IMR-90 (cell line): ENCODE measurements at regions not wholly inside any gene's neighbourhood (a gene's known extent, or its start where the extent isn't known, plus 50 kb on each side); places are given as distances from the start of the nearest gene placed in this dataset.

Experiments
- ATAC-seq: fragments of 200-7000 bp; cut with Tn5 transposase; 2 replicates; pipeline ENCODE4 v1.9.1; 2020; ENCODE audit warnings: low read depth, mild to moderate bottlenecking, moderate library complexity
- BruUV-seq: library from RNA; stranded (reverse); fragments of 400-500 nt; replicated peaks from 2 replicates; lab custom pipeline; 2021; lab: Mats Ljungman, UMichigan
- CTCF ChIA-PET: fragments of 300-600 bp; formaldehyde crosslinking; extraction: SDS; loops from one replicate; lab custom pipeline; 2021; ENCODE audit warnings: antibody characterized with exemption; lab: Yijun Ruan, JAX
- POLR2A ChIA-PET: fragments of 300-600 bp; sonication (Branson Sonifier 250); formaldehyde crosslinking; loops from one replicate; lab custom pipeline; 2022; ENCODE audit warnings: antibody characterized with exemption; ENCODE audit not compliant: unreplicated experiment; lab: Charles Lee
- DNase-seq: peaks from one replicate; pipeline ENCODE4 v3.0.0; 2013
- H2AFZ ChIP-seq: replicated peaks from 2 replicates; pipeline ENCODE3; 2013; ENCODE audit warnings: low read length, mild to moderate bottlenecking; ENCODE audit not compliant: poor library complexity
- H2AK5ac ChIP-seq: 2 replicates; pipeline ENCODE4 v1.6.1; 2013; ENCODE audit warnings: low read depth, low read length, inconsistent platforms
- H2AK9ac ChIP-seq: replicated peaks from 2 replicates; pipeline ENCODE3; 2013; ENCODE audit warnings: mild to moderate bottlenecking, low read depth, low read length, moderate library complexity; ENCODE audit not compliant: poor library complexity
- H2BK120ac ChIP-seq: 2 replicates; pipeline ENCODE4 v1.6.1; 2013; ENCODE audit warnings: low read depth, low read length, inconsistent platforms
- H2BK15ac ChIP-seq: 3 replicates; pipeline ENCODE4 v1.6.1; 2013; ENCODE audit warnings: low read depth, low read length, inconsistent platforms
- H2BK20ac ChIP-seq: 2 replicates; pipeline ENCODE4 v1.6.1; 2013; ENCODE audit warnings: low read depth, mild to moderate bottlenecking, inconsistent platforms, low read length, moderate library complexity
- H2BK5ac ChIP-seq: 2 replicates; pipeline ENCODE4 v1.6.1; 2013; ENCODE audit warnings: mild to moderate bottlenecking, low read depth, low read length, inconsistent platforms; ENCODE audit not compliant: poor library complexity, severe bottlenecking
- H3K14ac ChIP-seq: replicated peaks from 2 replicates; pipeline ENCODE4 v1.6.1; 2013; ENCODE audit warnings: low read depth, low read length, inconsistent platforms
- H3K18ac ChIP-seq: 2 replicates; pipeline ENCODE4 v1.6.1; 2013; ENCODE audit warnings: low read depth, low read length, control low read depth
- H3K23ac ChIP-seq: 2 replicates; pipeline ENCODE4 v1.6.1; 2013; ENCODE audit warnings: low read depth, low read length, inconsistent platforms
- H3K27ac ChIP-seq: 2 replicates; pipeline ENCODE4 v1.5.1; 2013; ENCODE audit warnings: mild to moderate bottlenecking, control low read depth, low read length; ENCODE audit not compliant: insufficient read depth
- H3K27me3 ChIP-seq: 2 replicates; pipeline ENCODE4 v1.6.1; 2013; ENCODE audit warnings: low read length; ENCODE audit not compliant: control insufficient read depth, insufficient read depth
- H3K36me3 ChIP-seq: 2 replicates; pipeline ENCODE4 v1.6.1; 2013; ENCODE audit warnings: low read length, mixed read lengths; ENCODE audit not compliant: control insufficient read depth, insufficient read depth
- H3K4ac ChIP-seq: 2 replicates; pipeline ENCODE4 v1.6.1; 2013; ENCODE audit warnings: low read depth, low read length, inconsistent platforms
- H3K4me1 ChIP-seq: 2 replicates; pipeline ENCODE4 v1.6.1; 2013; ENCODE audit warnings: low read length, mixed read lengths; ENCODE audit not compliant: control insufficient read depth, insufficient read depth
- H3K4me2 ChIP-seq: 2 replicates; pipeline ENCODE4 v1.6.1; 2013; ENCODE audit warnings: low read depth, mild to moderate bottlenecking, control low read depth, low read length, moderate library complexity
- H3K4me3 ChIP-seq: 2 replicates; pipeline ENCODE4 v1.5.1; 2013; ENCODE audit warnings: low read depth, mild to moderate bottlenecking, control low read depth, low read length, moderate library complexity; ENCODE audit not compliant: insufficient read depth
- H3K56ac ChIP-seq: 2 replicates; pipeline ENCODE4 v1.6.1; 2013; ENCODE audit warnings: low read length, inconsistent platforms; ENCODE audit not compliant: insufficient read depth; ENCODE audit errors: extremely low read depth
- H3K79me1 ChIP-seq, 2 experiments: 2 replicates each; pipeline ENCODE4 v1.6.1; 2013; ENCODE audit warnings: low read length in 2 of 2, inconsistent platforms in 1 of 2, low read depth in 1 of 2
- H3K9ac ChIP-seq: 2 replicates; pipeline ENCODE4 v1.6.1; 2013; ENCODE audit warnings: low read depth, low read length, control low read depth
- H3K9me1 ChIP-seq: 2 replicates; pipeline ENCODE4 v1.6.1; 2013; ENCODE audit warnings: low read length, inconsistent platforms; ENCODE audit not compliant: insufficient read depth
- H3K9me3 ChIP-seq: 2 replicates; pipeline ENCODE4 v1.6.1; 2013; ENCODE audit warnings: low read length; ENCODE audit not compliant: control insufficient read depth, insufficient read depth
- H4K20me1 ChIP-seq: 2 replicates; pipeline ENCODE4 v1.6.1; 2013; ENCODE audit warnings: low read length, inconsistent platforms; ENCODE audit not compliant: insufficient read depth
- H4K5ac ChIP-seq: 2 replicates; pipeline ENCODE4 v1.6.1; 2013; ENCODE audit warnings: mild to moderate bottlenecking, low read depth, low read length, control low read depth
- H4K8ac ChIP-seq, 2 experiments: 2 replicates each; pipeline ENCODE4 v1.6.1; 2013; ENCODE audit warnings: low read depth in 2 of 2, low read length in 2 of 2, control low read depth in 1 of 2, inconsistent platforms in 1 of 2
- H4K91ac ChIP-seq: 2 replicates; pipeline ENCODE4 v1.6.1; 2013; ENCODE audit warnings: low read depth, low read length, inconsistent platforms; ENCODE audit not compliant: insufficient read depth
- BHLHE40 ChIP-seq: fragments of 150-350 bp; IDR thresholded peaks from 2 replicates; pipeline ENCODE4 v1.6.1; 2016; ENCODE audit warnings: mild to moderate bottlenecking, low read depth, low read length
- CEBPB ChIP-seq: IDR thresholded peaks from 2 replicates; pipeline ENCODE4 v1.6.1; 2012; ENCODE audit warnings: low read depth, low read length, improper control_type of control experiment
- CHD1 ChIP-seq: IDR thresholded peaks from 2 replicates; pipeline ENCODE4 v1.6.1; 2012; ENCODE audit warnings: low read depth, low read length, improper control_type of control experiment
- CTCF ChIP-seq: conservative IDR thresholded peaks from 2 replicates; pipeline ENCODE4 v1.5.1; 2012; ENCODE audit warnings: mild to moderate bottlenecking, low read depth, low read length, improper control_type of control experiment
- FOS ChIP-seq: fragments of 150-350 bp; IDR thresholded peaks from 2 replicates; pipeline ENCODE4 v1.6.1; 2016; ENCODE audit warnings: low read depth, low read length
- MAFK ChIP-seq: IDR thresholded peaks from 2 replicates; pipeline ENCODE4 v1.6.1; 2012; ENCODE audit warnings: low read depth, low read length, improper control_type of control experiment
- MAZ ChIP-seq: IDR thresholded peaks from 2 replicates; pipeline ENCODE4 v1.6.1; 2012; ENCODE audit warnings: low read depth, mild to moderate bottlenecking, low read length, improper control_type of control experiment, moderate library complexity, borderline replicate concordance
- MXI1 ChIP-seq: IDR thresholded peaks from 2 replicates; pipeline ENCODE4 v1.6.1; 2012; ENCODE audit warnings: low read depth, mild to moderate bottlenecking, low read length, moderate library complexity, borderline replicate concordance
- POLR2A ChIP-seq: IDR thresholded peaks from 2 replicates; pipeline ENCODE4 v1.6.1; 2012; ENCODE audit warnings: mild to moderate bottlenecking, low read depth, low read length
- RAD21 ChIP-seq: IDR thresholded peaks from 2 replicates; pipeline ENCODE4 v1.6.1; 2012; ENCODE audit warnings: low read length, improper control_type of control experiment
- RCOR1 ChIP-seq: IDR thresholded peaks from 2 replicates; pipeline ENCODE4 v1.6.1; 2012; ENCODE audit warnings: mild to moderate bottlenecking, low read length, improper control_type of control experiment; ENCODE audit not compliant: insufficient replicate concordance
- RFX5 ChIP-seq: IDR thresholded peaks from 2 replicates; pipeline ENCODE4 v1.8.0; 2012; ENCODE audit warnings: low read depth, mild to moderate bottlenecking, low read length, moderate library complexity
- SMC3 ChIP-seq: fragments of 150-350 bp; IDR thresholded peaks from 2 replicates; pipeline ENCODE4 v1.6.1; 2016; ENCODE audit warnings: low read depth, mild to moderate bottlenecking, antibody characterized with exemption, low read length, moderate library complexity
- USF2 ChIP-seq: fragments of 150-350 bp; IDR thresholded peaks from 2 replicates; pipeline ENCODE4 v1.6.1; 2017; ENCODE audit warnings: mild to moderate bottlenecking, antibody characterized with exemption, low read length, low read depth
- WGBS, 2 experiments: methylation state at CpG; one replicate each; pipeline versions ENCODE4 v1.1.5 to v1.1.7; 2013; ENCODE audit warnings: missing lambda C conversion rate in 2 of 2; ENCODE audit not compliant: insufficient read length in 1 of 2; ENCODE audit errors: extremely low coverage in 2 of 2; 5-methylcytosine and 5-hydroxymethylcytosine counted together
- dilution Hi-C: fragments of 300-500 bp; cut with HindIII; formaldehyde crosslinking; loops from one replicate; pipeline ENCODE4 v1.14.3; 2018; ENCODE audit warnings: low sequenced_read_pairs; ENCODE audit not compliant: unreplicated experiment
- in situ Hi-C: fragments of 300-500 bp; cut with MboI; formaldehyde crosslinking; loops from 3 replicates; pipeline ENCODE4 v1.14.3; 2019; ENCODE audit warnings: low sequenced_read_pairs, inconsistent platforms, mixed read lengths
- intact Hi-C: fragments of 100-400 bp; cut with micrococcal nuclease; formaldehyde crosslinking; loops from 2 replicates; pipeline ENCODE4 v1.10.0; 2022

GRCh38 chr2:60693551-60693950 is 62.5 kb upstream of the PAPOLG start:
- no TSS peak for BruUV-seq
- Histone ChIP-seq H2AK5ac (no peak overlapping the region), H3K79me1 (no peaks in the 10 kb centered on the region), H2AFZ (no peak overlapping the region), H3K4me2 (no peak overlapping the region), H4K5ac (no peak overlapping the region), H4K20me1 (no peaks in the 10 kb centered on the region), H3K18ac (no peak overlapping the region), H2AK9ac (no peak overlapping the region), H3K23ac (no peak overlapping the region), H4K8ac (no peak overlapping the region), H3K56ac (no peak overlapping the region), H3K4ac (no peak overlapping the region), H3K4me1 (no peaks in the 10 kb centered on the region), H3K27me3 (peaks cover 2% of the 10 kb centered on the region; the same call in 1 of the 2 replicates), H2BK20ac (no peak overlapping the region), H3K9me1 (no peaks in the 10 kb centered on the region), H2BK5ac (no peak overlapping the region), H3K9ac (no peak overlapping the region), H3K27ac (no peak overlapping the region), H2BK120ac (no peak overlapping the region), H3K4me3 (no peak overlapping the region), H4K91ac (no peak overlapping the region), H3K36me3 (no peaks in the 10 kb centered on the region), H3K9me3 (no peaks in the 10 kb centered on the region), H3K14ac (no peak overlapping the region), H2BK15ac (no peak overlapping the region)
- ChIA-PET POLR2A (no interaction called here), CTCF (interaction anchor here (1.2 kb wide), 1 partner anchor 18 kb away, joined by 4 read pairs; no protein-coding TSS in a partner anchor)
- TF ChIP-seq RFX5 (no peak), FOS (no peak), BHLHE40 (no peak), CHD1 (no peak), SMC3 (no peak), CTCF (no peak), USF2 (no peak), RCOR1 (no peak), POLR2A (no peak), RAD21 (no peak), CEBPB (no peak), MXI1 (no peak), MAFK (no peak), MAZ (no peak)
- intact Hi-C loops = no loop called here
- DNase-seq (no peak), ATAC-seq (no peak)
- WGBS, 2 experiments = no CpG with 5 or more reads among the region's 3 CpGs
- dilution Hi-C loops = no loop called here
- in situ Hi-C loops = no loop called here
